ENCODE measurements at regions not wholly inside any gene's neighbourhood (a gene's known extent, or its start where the extent isn't known, plus 50 kb on each side); places are given as distances from the start of the nearest gene placed in this dataset.

- DNase-seq, result no peak
Measured at GRCh38 chr5:63314551-63314950, 647.7 kb downstream of the HTR1A start.

- no peak for DNase-seq
Measured at GRCh38 chr5:63310644-63311043, 651.6 kb downstream of the HTR1A start.

- no peak for DNase-seq
Measured at GRCh38 chr5:63306909-63307308, 655.3 kb downstream of the HTR1A start.

GRCh38 chr5:63293317-63293716 is 668.9 kb downstream of the HTR1A start:
- DNase-seq, result no peak

GRCh38 chr5:63286724-63287123 is 675.5 kb downstream of the HTR1A start:
- DNase-seq, result no peak

- DNase-seq, result no peak
Measured at GRCh38 chr5:63263411-63263810, 684.8 kb downstream of the LRRC70 start.

- no peak for DNase-seq
Measured at GRCh38 chr5:63262185-63262981, 683.8 kb downstream of the LRRC70 start.

GRCh38 chr5:63261695-63262094 is 683.1 kb downstream of the LRRC70 start:
- DNase-seq, result no peak

- no peak for DNase-seq
Measured at GRCh38 chr5:63255594-63255993, 677.0 kb downstream of the LRRC70 start.

GRCh38 chr5:63250939-63251338 is 672.3 kb downstream of the LRRC70 start:
- no peak for DNase-seq

GRCh38 chr5:63249960-63250359 is 671.3 kb downstream of the LRRC70 start:
- DNase-seq, result no peak

GRCh38 chr5:63247651-63248050 is 669.0 kb downstream of the LRRC70 start:
- no peak for DNase-seq

GRCh38 chr5:63245271-63245670 is 666.7 kb downstream of the LRRC70 start:
- DNase-seq, result no peak

- no peak for DNase-seq
Measured at GRCh38 chr5:63240063-63240755, 661.6 kb downstream of the LRRC70 start.

GRCh38 chr5:63233911-63234310 is 655.3 kb downstream of the LRRC70 start:
- no peak for DNase-seq

GRCh38 chr5:63233361-63233760 is 654.7 kb downstream of the LRRC70 start:
- DNase-seq, result no peak

GRCh38 chr5:63230754-63231153 is 652.1 kb downstream of the LRRC70 start:
- no peak for DNase-seq

GRCh38 chr5:63228154-63228553 is 649.5 kb downstream of the LRRC70 start:
- DNase-seq, result no peak

- DNase-seq, result no peak
Measured at GRCh38 chr5:63220244-63220643, 641.6 kb downstream of the LRRC70 start.

- no peak for DNase-seq
Measured at GRCh38 chr5:63217422-63217821, 638.8 kb downstream of the LRRC70 start.

GRCh38 chr5:63213256-63213655 is 634.6 kb downstream of the LRRC70 start:
- DNase-seq, result no peak

- DNase-seq, result no peak
Measured at GRCh38 chr5:63211448-63212132, 633.0 kb downstream of the LRRC70 start.

GRCh38 chr5:63205976-63206375 is 627.4 kb downstream of the LRRC70 start:
- no peak for DNase-seq

GRCh38 chr5:63201738-63202137 is 623.1 kb downstream of the LRRC70 start:
- DNase-seq, result no peak
